ENCODE measurements at regions not wholly inside any gene's neighbourhood (a gene's known extent, or its start where the extent isn't known, plus 50 kb on each side); places are given as distances from the start of the nearest gene placed in this dataset.

DNA sequence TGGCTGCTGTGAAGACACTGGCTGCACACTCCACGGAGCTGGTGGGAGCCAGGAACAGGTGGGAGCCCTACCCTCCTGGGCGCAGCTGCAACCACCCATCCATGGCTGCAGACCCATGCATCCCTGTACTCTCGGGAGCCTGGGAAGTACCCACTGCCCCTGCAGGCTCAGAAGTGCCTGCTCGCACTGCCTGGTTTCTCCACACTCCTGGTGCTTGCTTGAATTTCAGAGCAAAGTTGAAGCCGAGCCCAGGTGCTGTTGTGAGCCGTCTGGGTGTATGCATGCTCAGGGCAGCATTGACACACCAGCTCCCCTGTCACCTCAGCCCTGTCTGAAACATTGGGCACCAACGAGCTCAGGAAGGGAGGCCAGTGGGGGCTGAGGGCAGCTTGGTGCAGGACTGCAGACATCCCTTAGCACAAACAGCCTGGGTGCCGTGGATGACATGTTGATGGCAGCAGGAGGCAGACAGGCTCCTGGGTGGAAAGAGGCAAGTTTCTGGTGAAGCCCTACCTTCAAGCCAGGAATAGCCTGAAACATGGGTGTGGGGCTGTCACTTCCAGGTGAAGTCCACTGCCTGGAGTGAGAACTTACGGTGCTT, 585.9 kb downstream of the PCDH18 start:
- BruUV-seq (replicated peaks), result no TSS peak
- ATAC-seq, result no peak
- H3K4me1 ChIP-seq (ENCODE audit: control insufficient read depth, insufficient read depth, low read length), result no peaks in the 10 kb centered on the region
- no peak for DNase-seq (ENCODE audit: low read depth, low spot score)
- ChIA-PET SMC1A (ENCODE audit: uncharacterized antibody, unreplicated experiment) (no interaction called here), CTCF (no interaction called here), RAD21 (ENCODE audit: unreplicated experiment) (no interaction called here), POLR2A (no interaction called here)
- no peaks in the 10 kb centered on the region for H4K20me1 ChIP-seq (ENCODE audit: control insufficient read depth, insufficient read depth)
- no peaks in the 10 kb centered on the region for H3K9me3 ChIP-seq (replicated peaks; ENCODE audit: control insufficient read depth, insufficient read depth, low read length)
- H3K27ac ChIP-seq (ENCODE audit: control insufficient read depth, insufficient read depth), result no peak overlapping the region
- no peak overlapping the region for H3K9ac ChIP-seq (ENCODE audit: control insufficient read depth, insufficient read depth, low read length)
- intact Hi-C loops (cut with micrococcal nuclease; ENCODE audit: unreplicated experiment), result no loop called here
- no peaks in the 10 kb centered on the region for H3K36me3 ChIP-seq (ENCODE audit: control insufficient read depth in 2 of 2, insufficient read depth in 2 of 2, low read length in 1 of 2)
- H3K4me2 ChIP-seq (ENCODE audit: control insufficient read depth, insufficient read depth), result no peak overlapping the region
- H2AFZ ChIP-seq (ENCODE audit: control insufficient read depth, low read depth, low read length), result no peak overlapping the region
- no peaks in the 10 kb centered on the region for H3K27me3 ChIP-seq (replicated peaks in 1 of 2; ENCODE audit: control insufficient read depth in 2 of 2, insufficient read depth in 2 of 2, low read length in 1 of 2)
- in situ Hi-C loops (cut with MboI), result no loop called here
- WGBS (ENCODE audit: insufficient coverage, insufficient replicate concordance, low lambda C conversion rate, missing lambda C conversion rate), result 18% methylated on average over 9 of the region's 9 CpGs
- FAIRE-seq, result no peak
- H3K4me3 ChIP-seq, result no peak overlapping the region
- no peaks in the 10 kb centered on the region for H3K79me2 ChIP-seq (ENCODE audit: control insufficient read depth, insufficient read depth, low read length)
- TF ChIP-seq, protein P1, sequence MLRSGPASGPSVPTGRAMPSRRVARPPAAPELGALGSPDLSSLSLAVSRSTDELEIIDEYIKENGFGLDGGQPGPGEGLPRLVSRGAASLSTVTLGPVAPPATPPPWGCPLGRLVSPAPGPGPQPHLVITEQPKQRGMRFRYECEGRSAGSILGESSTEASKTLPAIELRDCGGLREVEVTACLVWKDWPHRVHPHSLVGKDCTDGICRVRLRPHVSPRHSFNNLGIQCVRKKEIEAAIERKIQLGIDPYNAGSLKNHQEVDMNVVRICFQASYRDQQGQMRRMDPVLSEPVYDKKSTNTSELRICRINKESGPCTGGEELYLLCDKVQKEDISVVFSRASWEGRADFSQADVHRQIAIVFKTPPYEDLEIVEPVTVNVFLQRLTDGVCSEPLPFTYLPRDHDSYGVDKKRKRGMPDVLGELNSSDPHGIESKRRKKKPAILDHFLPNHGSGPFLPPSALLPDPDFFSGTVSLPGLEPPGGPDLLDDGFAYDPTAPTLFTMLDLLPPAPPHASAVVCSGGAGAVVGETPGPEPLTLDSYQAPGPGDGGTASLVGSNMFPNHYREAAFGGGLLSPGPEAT (IDR thresholded peaks at IDR 0.05; ENCODE audit: low read depth), result no peak
- no peak for TF ChIP-seq IRF4 (IDR thresholded peaks at IDR 0.05; ENCODE audit: low read depth, low read length)
- TF ChIP-seq, protein P2, sequence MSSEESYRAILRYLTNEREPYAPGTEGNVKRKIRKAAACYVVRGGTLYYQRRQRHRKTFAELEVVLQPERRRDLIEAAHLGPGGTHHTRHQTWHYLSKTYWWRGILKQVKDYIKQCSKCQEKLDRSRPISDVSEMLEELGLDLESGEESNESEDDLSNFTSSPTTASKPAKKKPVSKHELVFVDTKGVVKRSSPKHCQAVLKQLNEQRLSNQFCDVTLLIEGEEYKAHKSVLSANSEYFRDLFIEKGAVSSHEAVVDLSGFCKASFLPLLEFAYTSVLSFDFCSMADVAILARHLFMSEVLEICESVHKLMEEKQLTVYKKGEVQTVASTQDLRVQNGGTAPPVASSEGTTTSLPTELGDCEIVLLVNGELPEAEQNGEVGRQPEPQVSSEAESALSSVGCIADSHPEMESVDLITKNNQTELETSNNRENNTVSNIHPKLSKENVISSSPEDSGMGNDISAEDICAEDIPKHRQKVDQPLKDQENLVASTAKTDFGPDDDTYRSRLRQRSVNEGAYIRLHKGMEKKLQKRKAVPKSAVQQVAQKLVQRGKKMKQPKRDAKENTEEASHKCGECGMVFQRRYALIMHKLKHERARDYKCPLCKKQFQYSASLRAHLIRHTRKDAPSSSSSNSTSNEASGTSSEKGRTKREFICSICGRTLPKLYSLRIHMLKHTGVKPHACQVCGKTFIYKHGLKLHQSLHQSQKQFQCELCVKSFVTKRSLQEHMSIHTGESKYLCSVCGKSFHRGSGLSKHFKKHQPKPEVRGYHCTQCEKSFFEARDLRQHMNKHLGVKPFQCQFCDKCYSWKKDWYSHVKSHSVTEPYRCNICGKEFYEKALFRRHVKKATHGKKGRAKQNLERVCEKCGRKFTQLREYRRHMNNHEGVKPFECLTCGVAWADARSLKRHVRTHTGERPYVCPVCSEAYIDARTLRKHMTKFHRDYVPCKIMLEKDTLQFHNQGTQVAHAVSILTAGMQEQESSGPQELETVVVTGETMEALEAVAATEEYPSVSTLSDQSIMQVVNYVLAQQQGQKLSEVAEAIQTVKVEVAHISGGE (CRISPR knock-in tag; IDR thresholded peaks at IDR 0.05), result no peak
- TF ChIP-seq POLR2AphosphoS2 (IDR thresholded peaks at IDR 0.05; ENCODE audit: low read depth, low read length), result no peak
- no peak for TF ChIP-seq KDM1A (IDR thresholded peaks at IDR 0.05; ENCODE audit: borderline replicate concordance)
- no peak for TF ChIP-seq TCF12 (IDR thresholded peaks at IDR 0.05; ENCODE audit: low read depth, low read length)
- no peak for TF ChIP-seq CBX5 (IDR thresholded peaks at IDR 0.05; ENCODE audit: low read depth)
- no peak for TF ChIP-seq BCL11A (IDR thresholded peaks at IDR 0.05; ENCODE audit: low read depth, low read length)
- TF ChIP-seq, protein P3, sequence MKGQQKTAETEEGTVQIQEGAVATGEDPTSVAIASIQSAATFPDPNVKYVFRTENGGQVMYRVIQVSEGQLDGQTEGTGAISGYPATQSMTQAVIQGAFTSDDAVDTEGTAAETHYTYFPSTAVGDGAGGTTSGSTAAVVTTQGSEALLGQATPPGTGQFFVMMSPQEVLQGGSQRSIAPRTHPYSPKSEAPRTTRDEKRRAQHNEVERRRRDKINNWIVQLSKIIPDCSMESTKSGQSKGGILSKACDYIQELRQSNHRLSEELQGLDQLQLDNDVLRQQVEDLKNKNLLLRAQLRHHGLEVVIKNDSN (IDR thresholded peaks at IDR 0.05; ENCODE audit: borderline replicate concordance, extremely low read length, insufficient read depth, low read depth, low read length), result no peak
- no peak for TF ChIP-seq RB1 (IDR thresholded peaks at IDR 0.05; ENCODE audit: borderline replicate concordance)
- TF ChIP-seq ZNF217 (IDR thresholded peaks at IDR 0.05), result no peak
- TF ChIP-seq, protein P4, sequence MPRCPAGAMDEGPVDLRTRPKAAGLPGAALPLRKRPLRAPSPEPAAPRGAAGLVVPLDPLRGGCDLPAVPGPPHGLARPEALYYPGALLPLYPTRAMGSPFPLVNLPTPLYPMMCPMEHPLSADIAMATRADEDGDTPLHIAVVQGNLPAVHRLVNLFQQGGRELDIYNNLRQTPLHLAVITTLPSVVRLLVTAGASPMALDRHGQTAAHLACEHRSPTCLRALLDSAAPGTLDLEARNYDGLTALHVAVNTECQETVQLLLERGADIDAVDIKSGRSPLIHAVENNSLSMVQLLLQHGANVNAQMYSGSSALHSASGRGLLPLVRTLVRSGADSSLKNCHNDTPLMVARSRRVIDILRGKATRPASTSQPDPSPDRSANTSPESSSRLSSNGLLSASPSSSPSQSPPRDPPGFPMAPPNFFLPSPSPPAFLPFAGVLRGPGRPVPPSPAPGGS (IDR thresholded peaks at IDR 0.05; ENCODE audit: borderline replicate concordance, insufficient read depth, low read depth, low read length, poor library complexity, severe bottlenecking), result no peak
- no peak for TF ChIP-seq BACH1 (IDR thresholded peaks at IDR 0.05; ENCODE audit: borderline replicate concordance)
- no peak for TF ChIP-seq POLR2AphosphoS5 (IDR thresholded peaks at IDR 0.05; ENCODE audit: low read length)
- no peak for TF ChIP-seq MEF2A (IDR thresholded peaks at IDR 0.05; ENCODE audit: insufficient read depth, low read depth, low read length)
- no peak for TF ChIP-seq ZZZ3 (IDR thresholded peaks at IDR 0.05; ENCODE audit: control insufficient read depth, insufficient read length, low read depth)
- TF ChIP-seq, protein P5, sequence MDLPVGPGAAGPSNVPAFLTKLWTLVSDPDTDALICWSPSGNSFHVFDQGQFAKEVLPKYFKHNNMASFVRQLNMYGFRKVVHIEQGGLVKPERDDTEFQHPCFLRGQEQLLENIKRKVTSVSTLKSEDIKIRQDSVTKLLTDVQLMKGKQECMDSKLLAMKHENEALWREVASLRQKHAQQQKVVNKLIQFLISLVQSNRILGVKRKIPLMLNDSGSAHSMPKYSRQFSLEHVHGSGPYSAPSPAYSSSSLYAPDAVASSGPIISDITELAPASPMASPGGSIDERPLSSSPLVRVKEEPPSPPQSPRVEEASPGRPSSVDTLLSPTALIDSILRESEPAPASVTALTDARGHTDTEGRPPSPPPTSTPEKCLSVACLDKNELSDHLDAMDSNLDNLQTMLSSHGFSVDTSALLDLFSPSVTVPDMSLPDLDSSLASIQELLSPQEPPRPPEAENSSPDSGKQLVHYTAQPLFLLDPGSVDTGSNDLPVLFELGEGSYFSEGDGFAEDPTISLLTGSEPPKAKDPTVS (IDR thresholded peaks at IDR 0.05; ENCODE audit: low read depth, low read length), result no peak
